Peyer's patch (tissue), 4 donors: ENCODE measurements at regions not wholly inside any gene's neighbourhood (a gene's known extent, or its start where the extent isn't known, plus 50 kb on each side); places are given as distances from the start of the nearest gene placed in this dataset.

ENCODE experiments used
- DNase-seq, 3 donors: peaks; one replicate each; pipeline ENCODE4 v3.0.0-alpha.2; 2017 to 2019
- H3K27ac ChIP-seq, 4 donors: fragments of 200-600 bp; sonication (generic); one replicate each; pipeline ENCODE4 v1.5.1; 2016 to 2019
- H3K27me3 ChIP-seq, 2 donors: fragments of 200-600 bp; sonication (generic); one replicate each; pipeline ENCODE4 v1.5.1; 2019
- H3K36me3 ChIP-seq, 3 donors: fragments of 200-600 bp; sonication (generic); one replicate each; pipeline ENCODE4 v1.5.1; 2016 to 2019
- H3K4me1 ChIP-seq, 4 donors: fragments of 200-600 bp; sonication (generic); one replicate each; pipeline ENCODE4 v1.5.1; 2016 to 2019
- H3K4me3 ChIP-seq, 4 donors: fragments of 200-600 bp; sonication (generic); 1 replicate in 3 of 4; 2 replicates in 1 of 4; pipeline ENCODE4 v1.5.1; 2016 to 2019; ENCODE audit warnings: mild to moderate bottlenecking in 1 of 4
- H3K9me3 ChIP-seq, 4 donors: fragments of 200-600 bp; sonication (generic); one replicate each; pipeline ENCODE4 v1.5.1; 2016 to 2019; ENCODE audit warnings: mild to moderate bottlenecking in 1 of 4
- POLR2A ChIP-seq, 2 donors: fragments of 450-650 bp; IDR thresholded peaks; one replicate each; pipeline ENCODE4 v1.5.1; 2017; ENCODE audit warnings: antibody characterized with exemption in 2 of 2, mild to moderate bottlenecking in 2 of 2, moderate library complexity in 2 of 2
- TF ChIP-seq, protein P1 (sequence below), 6 experiments: fragments of 450-650 bp in 4 of 6; fragments of 200-600 bp in 2 of 6; sonication (generic) in 1 of 6; IDR thresholded peaks; one replicate each; pipeline ENCODE4 v1.5.1; 2017 to 2019; ENCODE audit warnings: antibody characterized with exemption in 6 of 6, mild to moderate bottlenecking in 3 of 6, moderate library complexity in 1 of 6

DNA sequence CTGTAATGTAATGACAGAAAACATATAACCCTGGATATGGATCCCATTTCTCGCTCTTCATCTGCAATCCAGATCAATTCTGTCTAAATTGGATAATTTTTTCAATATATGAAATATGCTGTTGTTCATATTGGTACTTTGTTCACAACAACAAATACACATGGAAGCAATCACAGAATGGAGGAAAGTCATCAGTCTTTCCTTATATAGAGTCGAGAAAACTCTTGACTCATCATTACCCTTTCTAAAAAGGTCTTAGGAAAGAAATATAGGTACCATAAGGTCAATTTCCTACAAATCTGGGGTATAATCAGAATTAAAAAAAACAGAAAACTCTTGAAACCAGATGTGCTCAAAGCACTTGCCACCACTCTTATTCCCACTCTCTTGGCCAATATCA, 677.6 kb upstream of the ID4 start:
- TF ChIP-seq POLR2A (IDR thresholded peaks at IDR 0.05): no peak
- TF ChIP-seq, protein P1, sequence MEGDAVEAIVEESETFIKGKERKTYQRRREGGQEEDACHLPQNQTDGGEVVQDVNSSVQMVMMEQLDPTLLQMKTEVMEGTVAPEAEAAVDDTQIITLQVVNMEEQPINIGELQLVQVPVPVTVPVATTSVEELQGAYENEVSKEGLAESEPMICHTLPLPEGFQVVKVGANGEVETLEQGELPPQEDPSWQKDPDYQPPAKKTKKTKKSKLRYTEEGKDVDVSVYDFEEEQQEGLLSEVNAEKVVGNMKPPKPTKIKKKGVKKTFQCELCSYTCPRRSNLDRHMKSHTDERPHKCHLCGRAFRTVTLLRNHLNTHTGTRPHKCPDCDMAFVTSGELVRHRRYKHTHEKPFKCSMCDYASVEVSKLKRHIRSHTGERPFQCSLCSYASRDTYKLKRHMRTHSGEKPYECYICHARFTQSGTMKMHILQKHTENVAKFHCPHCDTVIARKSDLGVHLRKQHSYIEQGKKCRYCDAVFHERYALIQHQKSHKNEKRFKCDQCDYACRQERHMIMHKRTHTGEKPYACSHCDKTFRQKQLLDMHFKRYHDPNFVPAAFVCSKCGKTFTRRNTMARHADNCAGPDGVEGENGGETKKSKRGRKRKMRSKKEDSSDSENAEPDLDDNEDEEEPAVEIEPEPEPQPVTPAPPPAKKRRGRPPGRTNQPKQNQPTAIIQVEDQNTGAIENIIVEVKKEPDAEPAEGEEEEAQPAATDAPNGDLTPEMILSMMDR (IDR thresholded peaks at IDR 0.05): no peak
- Histone ChIP-seq H3K4me3 (no peak overlapping the region), H3K27me3 (no peaks in the 10 kb centered on the region), H3K9me3 (no peaks in the 10 kb centered on the region), H3K4me1 (no peaks in the 10 kb centered on the region), H3K36me3 (no peaks in the 10 kb centered on the region), H3K27ac (no peak overlapping the region)
- DNase-seq: no peak

DNA sequence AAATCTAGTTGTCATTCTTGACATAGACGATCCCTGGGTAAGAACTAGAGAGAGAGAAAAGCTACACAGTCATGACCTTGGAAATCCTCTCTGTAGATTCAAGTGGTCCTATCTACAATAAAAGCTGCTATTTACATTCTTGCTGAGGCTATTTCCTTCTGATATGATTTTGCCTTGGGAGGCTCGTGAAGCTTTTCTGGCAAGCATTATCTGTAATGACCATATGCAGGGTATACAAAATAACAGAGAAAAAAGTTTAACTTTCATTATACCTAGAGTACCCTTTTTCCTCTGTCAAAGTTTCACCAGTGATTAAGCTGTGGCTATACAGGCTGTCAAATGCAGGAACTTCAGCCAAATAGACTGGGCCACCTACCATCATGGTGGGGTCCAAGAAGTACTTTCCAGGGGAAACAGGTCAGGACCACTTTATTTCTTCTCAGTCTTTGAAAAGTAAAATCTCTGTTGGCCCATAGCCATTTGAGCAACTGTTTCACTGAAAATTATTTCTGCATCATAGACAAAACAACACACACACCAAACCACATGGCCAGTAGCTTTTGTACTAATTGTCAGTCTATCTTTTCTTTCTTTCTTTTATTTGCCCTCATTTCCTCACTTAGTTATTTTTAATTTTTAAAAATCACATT, 677.0 kb upstream of the ID4 start:
- Histone ChIP-seq H3K4me3 (no peak overlapping the region), H3K36me3 (no peaks in the 10 kb centered on the region), H3K27me3 (no peaks in the 10 kb centered on the region), H3K9me3 (no peaks in the 10 kb centered on the region), H3K4me1 (no peaks in the 10 kb centered on the region), H3K27ac (no peak overlapping the region)
- DNase-seq: no peak
- TF ChIP-seq, protein P1 (IDR thresholded peaks at IDR 0.05): no peak
- no peak for TF ChIP-seq POLR2A (IDR thresholded peaks at IDR 0.05)

DNA sequence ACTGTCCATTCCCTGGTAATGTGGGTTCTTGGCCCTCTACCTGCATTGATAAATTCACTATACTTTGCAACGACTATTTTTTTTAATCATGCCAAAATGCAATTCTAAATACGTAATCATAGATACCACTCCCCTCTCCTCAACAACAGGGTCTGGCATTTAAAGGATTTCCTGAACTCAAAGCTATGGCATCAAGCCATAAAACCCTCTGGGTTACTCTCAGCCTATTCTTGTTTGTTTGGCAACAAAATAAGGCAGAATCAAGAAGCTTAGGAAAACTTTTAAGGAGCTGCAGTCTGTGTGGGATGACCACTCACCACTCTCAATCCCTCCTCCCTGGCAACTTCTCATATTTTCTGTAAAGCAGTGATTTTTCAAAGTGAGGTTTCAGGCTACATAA, 669.9 kb upstream of the ID4 start:
- Histone ChIP-seq H3K9me3 (no peaks in the 10 kb centered on the region), H3K36me3 (no peaks in the 10 kb centered on the region), H3K4me1 (no peaks in the 10 kb centered on the region), H3K4me3 (no peak overlapping the region), H3K27ac (no peak overlapping the region), H3K27me3 (no peaks in the 10 kb centered on the region)
- no peak for TF ChIP-seq POLR2A (IDR thresholded peaks at IDR 0.05)
- TF ChIP-seq, protein P1 (IDR thresholded peaks at IDR 0.05): no peak
- DNase-seq: no peak

DNA sequence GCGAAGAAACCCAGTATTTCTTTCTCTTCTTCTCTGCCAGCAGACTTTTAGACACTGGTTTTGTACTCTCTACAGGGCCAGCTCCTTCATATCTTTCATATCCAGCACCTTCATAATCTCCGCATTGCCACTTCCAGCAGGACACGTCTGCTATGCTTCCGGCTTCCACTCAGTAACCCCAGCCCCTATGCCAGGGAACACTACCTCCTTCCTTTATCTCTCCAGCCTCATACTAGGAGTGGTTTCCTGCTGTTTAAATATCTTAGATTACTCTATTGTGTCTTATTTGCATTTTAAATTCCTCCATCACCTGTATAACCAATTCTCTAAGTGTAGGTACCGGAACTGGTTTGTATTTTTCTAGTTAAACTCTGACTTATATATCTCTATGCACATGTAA, 667.8 kb upstream of the ID4 start:
- Histone ChIP-seq H3K4me1 (no peaks in the 10 kb centered on the region), H3K9me3 (no peaks in the 10 kb centered on the region), H3K36me3 (no peaks in the 10 kb centered on the region), H3K27me3 (no peaks in the 10 kb centered on the region), H3K4me3 (no peak overlapping the region), H3K27ac (no peak overlapping the region)
- TF ChIP-seq POLR2A (IDR thresholded peaks at IDR 0.05): no peak
- DNase-seq: no peak

DNA sequence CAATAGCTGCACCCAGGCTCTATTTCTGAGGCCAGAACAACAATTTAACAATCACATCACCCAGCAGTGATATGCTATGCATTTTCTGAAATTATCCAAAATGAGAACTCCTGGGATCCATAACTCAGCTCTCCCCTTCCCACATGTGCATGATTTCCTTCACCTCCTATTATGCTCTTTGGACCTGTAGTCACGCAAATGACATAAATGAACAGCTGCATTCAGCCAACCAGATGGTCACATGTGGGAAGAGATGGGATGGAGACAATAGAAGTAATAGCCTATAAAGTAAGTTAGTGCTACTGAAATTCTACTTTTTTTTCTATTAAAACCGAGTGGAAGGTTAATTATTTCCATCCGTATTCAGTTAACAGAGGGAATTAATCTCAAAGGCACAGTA, 662.1 kb upstream of the ID4 start:
- H3K27ac ChIP-seq: no peak overlapping the region
- H3K4me1 ChIP-seq: no peaks in the 10 kb centered on the region
- no peak for TF ChIP-seq POLR2A (IDR thresholded peaks at IDR 0.05)
- TF ChIP-seq, protein P1 (IDR thresholded peaks at IDR 0.05): no peak
- no peaks in the 10 kb centered on the region for H3K27me3 ChIP-seq
- H3K9me3 ChIP-seq: no peaks in the 10 kb centered on the region
- no peak for DNase-seq
- no peaks in the 10 kb centered on the region for H3K36me3 ChIP-seq
- H3K4me3 ChIP-seq: no peak overlapping the region

DNA sequence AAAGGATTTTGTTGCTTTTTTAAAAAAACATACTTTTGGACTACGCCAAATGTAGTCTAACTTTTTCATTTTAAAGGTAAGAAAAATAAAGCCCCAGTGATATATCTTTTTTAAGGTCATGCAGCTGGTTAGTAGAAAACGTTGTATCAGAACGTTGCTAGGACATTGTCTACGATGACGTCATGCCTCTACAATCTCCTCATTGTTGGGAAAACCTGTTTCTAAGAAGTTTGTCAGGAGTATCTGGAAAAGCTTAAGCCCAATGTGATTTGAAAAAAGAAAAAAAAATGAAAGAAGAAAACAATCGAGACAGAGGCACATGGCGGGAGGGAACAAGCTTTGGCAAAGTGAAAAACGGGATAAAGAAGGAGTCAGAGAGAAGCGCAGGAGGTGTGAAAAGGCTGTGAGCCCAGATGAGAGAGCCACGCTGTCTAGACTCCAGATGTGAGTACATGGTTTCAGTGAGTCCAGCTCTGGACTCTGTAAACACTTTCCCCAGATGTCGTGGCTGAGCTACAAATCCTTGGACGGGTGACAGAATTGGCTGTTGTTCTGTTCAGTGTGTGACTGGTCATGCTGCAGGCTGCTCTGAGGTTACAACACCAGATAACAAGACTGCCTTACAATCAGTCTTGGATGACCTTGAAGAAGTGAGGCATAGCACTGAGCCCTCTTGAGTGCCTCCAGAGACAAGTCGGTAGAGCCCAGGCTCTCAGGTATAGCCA, 656.7 kb upstream of the ID4 start:
- H3K27ac ChIP-seq: peak overlapping the region in 2 of 4 donors; percentile 1 to 12
- H3K4me1 ChIP-seq: no peaks in the 10 kb centered on the region
- no peaks in the 10 kb centered on the region for H3K27me3 ChIP-seq
- no peaks in the 10 kb centered on the region for H3K9me3 ChIP-seq
- TF ChIP-seq POLR2A (IDR thresholded peaks at IDR 0.05): no peak
- TF ChIP-seq, protein P1 (IDR thresholded peaks at IDR 0.05): no peak
- DNase-seq: peak in 2 of 3 donors; percentile 30 to 53
- no peaks in the 10 kb centered on the region for H3K36me3 ChIP-seq
- H3K4me3 ChIP-seq: no peak overlapping the region
